DOHH2 (cell line): ENCODE measurements at regions not wholly inside any gene's neighbourhood (a gene's known extent, or its start where the extent isn't known, plus 50 kb on each side); places are given as distances from the start of the nearest gene placed in this dataset.

Experiments used
- H3F3A ChIP-seq: fragments of 200-600 bp; sonication (generic), shearing (Covaris generic); 2 replicates; pipeline ENCODE4 v1.6.0; 2016; ENCODE audit warnings: antibody characterized with exemption, mild to moderate bottlenecking; ENCODE audit not compliant: control insufficient read depth, insufficient read depth
- H3K27ac ChIP-seq: fragments of 200-600 bp; sonication (generic); 2 replicates; pipeline ENCODE4 v1.5.1; 2014; ENCODE audit warnings: low read depth, mild to moderate bottlenecking, low read length, moderate library complexity
- H3K27me3 ChIP-seq: fragments of 200-600 bp; sonication (generic); 2 replicates; pipeline ENCODE4 v1.6.1; 2014; ENCODE audit warnings: mild to moderate bottlenecking, low read length, mixed read lengths; ENCODE audit not compliant: control insufficient read depth
- H3K36me3 ChIP-seq: fragments of 200-600 bp; sonication (generic); 2 replicates; pipeline ENCODE4 v1.6.1; 2014; ENCODE audit warnings: mild to moderate bottlenecking, low read length, moderate library complexity, mixed read lengths; ENCODE audit not compliant: control insufficient read depth
- H3K4me1 ChIP-seq: fragments of 200-600 bp; sonication (generic); 2 replicates; pipeline ENCODE4 v1.6.1; 2014; ENCODE audit warnings: mild to moderate bottlenecking, low read length, mixed read lengths; ENCODE audit not compliant: control insufficient read depth
- H3K4me2 ChIP-seq: fragments of 200-600 bp; sonication (generic); 2 replicates; pipeline ENCODE4 v1.6.0; 2014; ENCODE audit warnings: mild to moderate bottlenecking, low read length, moderate library complexity
- H3K4me3 ChIP-seq: fragments of 200-600 bp; sonication (generic); 2 replicates; pipeline ENCODE4 v1.5.1; 2014; ENCODE audit warnings: mild to moderate bottlenecking, low read length, mixed read lengths
- H3K79me2 ChIP-seq: fragments of 200-600 bp; sonication (generic); 2 replicates; pipeline ENCODE4 v1.6.1; 2014; ENCODE audit warnings: mild to moderate bottlenecking, low read length, mixed read lengths; ENCODE audit not compliant: control insufficient read depth
- H3K9me2 ChIP-seq: fragments of 200-600 bp; sonication (generic); replicated peaks from 2 replicates; pipeline ENCODE4 v1.6.1; 2014; ENCODE audit warnings: mild to moderate bottlenecking, low read length, mixed read lengths; ENCODE audit not compliant: control insufficient read depth
- H3K9me3 ChIP-seq: fragments of 200-600 bp; sonication (generic); 2 replicates; pipeline ENCODE4 v1.6.1; 2014; ENCODE audit warnings: antibody characterized with exemption, low read length, mixed read lengths; ENCODE audit not compliant: control insufficient read depth, insufficient read depth
- H4K20me1 ChIP-seq: fragments of 200-600 bp; sonication (generic); 2 replicates; pipeline ENCODE4 v1.6.0; 2014; ENCODE audit warnings: low read depth, mild to moderate bottlenecking, antibody characterized with exemption, low read length, moderate library complexity; ENCODE audit not compliant: control insufficient read depth, insufficient read depth
- EZH2phosphoT487 ChIP-seq: fragments of 200-600 bp; sonication (generic); IDR thresholded peaks from 2 replicates; pipeline ENCODE4 v1.6.1; 2017; ENCODE audit warnings: borderline replicate concordance, mild to moderate bottlenecking, antibody characterized with exemption, low read length, moderate library complexity, mixed read lengths
- TF ChIP-seq, protein P1 (sequence below): fragments of 200-600 bp; sonication (generic); IDR thresholded peaks from one replicate; pipeline ENCODE4 v1.5.1; 2014; ENCODE audit warnings: antibody characterized with exemption, mild to moderate bottlenecking, low read depth, low read length; ENCODE audit not compliant: poor library complexity, severe bottlenecking

DNA sequence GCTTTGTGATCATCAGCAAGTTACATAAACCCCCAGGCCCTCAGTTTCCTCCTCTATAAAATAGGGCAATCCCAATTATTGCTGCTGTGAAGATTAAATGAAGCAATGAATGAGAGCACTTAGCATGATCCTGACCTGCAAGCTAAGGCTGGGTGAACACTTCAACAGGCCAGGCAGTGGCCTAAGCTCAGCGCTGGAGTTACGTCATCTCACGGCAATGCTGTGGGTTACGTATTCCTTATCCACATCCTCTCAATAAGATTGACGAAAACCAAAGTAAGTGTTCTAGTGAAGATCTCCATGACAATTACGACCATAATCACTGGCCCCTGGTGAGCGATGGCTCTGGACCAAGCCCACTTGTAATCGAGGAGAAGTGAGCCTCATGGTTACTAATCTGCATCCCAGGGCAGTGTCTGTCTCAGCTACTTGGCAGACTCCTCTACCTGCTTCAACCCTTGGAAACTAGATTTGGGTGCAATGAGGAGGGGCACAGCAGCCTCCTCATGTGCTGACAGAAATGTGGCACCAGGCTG lies 274.1 kb upstream of the ARID1B start:
- Histone ChIP-seq H3K27me3 (no peaks in the 10 kb centered on the region), H3K27ac (no peak overlapping the region), H3K4me2 (no peak overlapping the region), H4K20me1 (no peaks in the 10 kb centered on the region), H3K9me2 (no peaks in the 10 kb centered on the region), H3F3A (no peaks in the 10 kb centered on the region), H3K36me3 (no peaks in the 10 kb centered on the region), H3K4me1 (no peaks in the 10 kb centered on the region), H3K9me3 (no peaks in the 10 kb centered on the region), H3K79me2 (no peaks in the 10 kb centered on the region), H3K4me3 (no peak overlapping the region)
- no peak for TF ChIP-seq EZH2phosphoT487
- TF ChIP-seq, protein P1, sequence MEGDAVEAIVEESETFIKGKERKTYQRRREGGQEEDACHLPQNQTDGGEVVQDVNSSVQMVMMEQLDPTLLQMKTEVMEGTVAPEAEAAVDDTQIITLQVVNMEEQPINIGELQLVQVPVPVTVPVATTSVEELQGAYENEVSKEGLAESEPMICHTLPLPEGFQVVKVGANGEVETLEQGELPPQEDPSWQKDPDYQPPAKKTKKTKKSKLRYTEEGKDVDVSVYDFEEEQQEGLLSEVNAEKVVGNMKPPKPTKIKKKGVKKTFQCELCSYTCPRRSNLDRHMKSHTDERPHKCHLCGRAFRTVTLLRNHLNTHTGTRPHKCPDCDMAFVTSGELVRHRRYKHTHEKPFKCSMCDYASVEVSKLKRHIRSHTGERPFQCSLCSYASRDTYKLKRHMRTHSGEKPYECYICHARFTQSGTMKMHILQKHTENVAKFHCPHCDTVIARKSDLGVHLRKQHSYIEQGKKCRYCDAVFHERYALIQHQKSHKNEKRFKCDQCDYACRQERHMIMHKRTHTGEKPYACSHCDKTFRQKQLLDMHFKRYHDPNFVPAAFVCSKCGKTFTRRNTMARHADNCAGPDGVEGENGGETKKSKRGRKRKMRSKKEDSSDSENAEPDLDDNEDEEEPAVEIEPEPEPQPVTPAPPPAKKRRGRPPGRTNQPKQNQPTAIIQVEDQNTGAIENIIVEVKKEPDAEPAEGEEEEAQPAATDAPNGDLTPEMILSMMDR, result no peak

DNA sequence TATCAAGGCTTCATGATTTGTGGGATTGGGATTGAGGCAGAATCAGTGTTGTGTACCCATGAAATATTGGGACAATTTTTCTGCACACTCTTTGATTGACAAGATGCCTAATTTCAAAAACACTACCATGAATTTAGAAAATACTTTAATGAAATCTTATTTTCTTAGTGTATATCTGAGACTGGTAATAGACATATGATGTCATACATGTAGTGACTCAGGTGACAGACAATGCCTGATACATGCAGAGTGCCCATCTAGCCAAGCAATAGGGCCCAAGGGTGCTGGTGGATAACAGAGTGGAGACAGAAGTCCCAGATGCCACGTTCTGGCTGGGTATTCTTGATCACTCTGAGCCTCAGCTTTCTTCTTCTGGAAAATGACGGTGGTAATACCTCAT lies 279.6 kb upstream of the ARID1B start:
- H3K27me3 ChIP-seq, result no peaks in the 10 kb centered on the region
- H4K20me1 ChIP-seq, result no peaks in the 10 kb centered on the region
- no peaks in the 10 kb centered on the region for H3F3A ChIP-seq
- H3K36me3 ChIP-seq, result no peaks in the 10 kb centered on the region
- H3K9me2 ChIP-seq, result no peaks in the 10 kb centered on the region
- no peaks in the 10 kb centered on the region for H3K9me3 ChIP-seq
- H3K4me3 ChIP-seq, result no peak overlapping the region
- TF ChIP-seq, protein P1, result no peak
- TF ChIP-seq EZH2phosphoT487, result no peak
- no peak overlapping the region for H3K4me2 ChIP-seq
- H3K27ac ChIP-seq, result no peak overlapping the region
- H3K4me1 ChIP-seq, result no peaks in the 10 kb centered on the region
- H3K79me2 ChIP-seq, result no peaks in the 10 kb centered on the region

DNA sequence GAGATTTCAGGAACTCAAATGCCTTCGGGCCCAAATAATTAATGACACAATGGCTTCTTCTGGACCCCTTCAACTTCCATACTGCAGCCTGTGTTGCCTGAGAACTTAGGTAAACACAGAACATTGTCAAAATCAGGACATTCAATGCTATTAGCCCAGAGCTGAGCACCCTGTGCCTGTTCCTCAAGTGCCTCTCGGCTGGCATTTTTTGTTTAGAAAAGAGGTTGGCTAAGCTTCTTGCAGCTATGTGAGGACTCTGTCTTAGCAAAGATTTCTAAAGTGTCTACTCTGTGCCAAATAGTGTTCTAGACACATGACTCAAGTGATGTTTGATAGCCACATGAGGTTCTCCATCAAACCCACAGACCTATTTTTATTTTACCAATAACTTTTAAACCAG lies 289.3 kb upstream of the ARID1B start:
- TF ChIP-seq, protein P1, result no peak
- TF ChIP-seq EZH2phosphoT487, result no peak
- Histone ChIP-seq H3K27me3 (no peaks in the 10 kb centered on the region), H4K20me1 (no peaks in the 10 kb centered on the region), H3F3A (no peaks in the 10 kb centered on the region), H3K36me3 (no peaks in the 10 kb centered on the region), H3K9me3 (peaks cover 8% of the 10 kb centered on the region; the same call in 1 of the 2 replicates), H3K27ac (no peak overlapping the region), H3K4me3 (no peak overlapping the region), H3K4me2 (no peak overlapping the region), H3K4me1 (no peaks in the 10 kb centered on the region), H3K79me2 (no peaks in the 10 kb centered on the region), H3K9me2 (no peaks in the 10 kb centered on the region)
